Trophoblast cell (in vitro differentiated cells and primary cell): ENCODE measurements at regions not wholly inside any gene's neighbourhood (a gene's known extent, or its start where the extent isn't known, plus 50 kb on each side); places are given as distances from the start of the nearest gene placed in this dataset.

Experiments
- DNase-seq, 2 donors: peaks; one replicate each; pipeline ENCODE4 v3.0.0-alpha.2; 2016
- H2AFZ ChIP-seq: 2 replicates; pipeline ENCODE4 v1.6.1; 2013; ENCODE audit warnings: low read length, moderate library complexity, mild to moderate bottlenecking; ENCODE audit not compliant: insufficient read depth, poor library complexity
- H2AK5ac ChIP-seq: 2 replicates; pipeline ENCODE4 v1.6.1; 2013; ENCODE audit warnings: mild to moderate bottlenecking, low read length
- H2BK120ac ChIP-seq: 2 replicates; pipeline ENCODE4 v1.6.1; 2013; ENCODE audit warnings: low read length, mild to moderate bottlenecking, moderate library complexity; ENCODE audit not compliant: insufficient read depth, poor library complexity
- H2BK12ac ChIP-seq: 2 replicates; pipeline ENCODE4 v1.6.1; 2013; ENCODE audit warnings: mild to moderate bottlenecking, low read length, moderate library complexity
- H2BK5ac ChIP-seq: 2 replicates; pipeline ENCODE4 v1.6.1; 2013; ENCODE audit warnings: low read length, low read depth, moderate library complexity, mild to moderate bottlenecking; ENCODE audit not compliant: poor library complexity
- H3K14ac ChIP-seq: 2 replicates; pipeline ENCODE4 v1.6.1; 2013; ENCODE audit warnings: mild to moderate bottlenecking, low read length
- H3K18ac ChIP-seq: 2 replicates; pipeline ENCODE4 v1.6.1; 2013; ENCODE audit warnings: mild to moderate bottlenecking, low read length
- H3K23ac ChIP-seq: 2 replicates; pipeline ENCODE4 v1.6.1; 2013; ENCODE audit warnings: low read length
- H3K27ac ChIP-seq: 2 replicates; pipeline ENCODE4 v1.5.1; 2013; ENCODE audit warnings: low read depth, mild to moderate bottlenecking, inconsistent platforms, low read length, moderate library complexity
- H3K27me3 ChIP-seq: 2 replicates; pipeline ENCODE4 v1.6.1; 2013; ENCODE audit warnings: inconsistent platforms, mild to moderate bottlenecking, low read length, moderate library complexity; ENCODE audit not compliant: insufficient read depth
- H3K36me3 ChIP-seq, 2 experiments: 1 replicate in 1 of 2; 2 replicates in 1 of 2; pipeline ENCODE4 v1.6.1; 2013; ENCODE audit warnings: low read length in 2 of 2, mild to moderate bottlenecking in 2 of 2, moderate library complexity in 1 of 2; ENCODE audit not compliant: insufficient read depth in 2 of 2, control insufficient read depth in 1 of 2
- H3K4ac ChIP-seq: 2 replicates; pipeline ENCODE4 v1.6.1; 2013; ENCODE audit warnings: low read depth, mild to moderate bottlenecking, low read length, moderate library complexity
- H3K4me1 ChIP-seq, 2 experiments: 1 replicate in 1 of 2; 2 replicates in 1 of 2; pipeline ENCODE4 v1.6.1; 2013; ENCODE audit warnings: low read length in 2 of 2, mild to moderate bottlenecking in 2 of 2, moderate library complexity in 1 of 2; ENCODE audit not compliant: insufficient read depth in 2 of 2, control insufficient read depth in 1 of 2
- H3K4me2 ChIP-seq: 2 replicates; pipeline ENCODE4 v1.6.1; 2013; ENCODE audit warnings: inconsistent platforms, mild to moderate bottlenecking, low read length, moderate library complexity
- H3K4me3 ChIP-seq: 2 replicates; pipeline ENCODE4 v1.5.1; 2013; ENCODE audit warnings: mild to moderate bottlenecking, low read depth, low read length, inconsistent platforms
- H3K79me1 ChIP-seq: one replicate; pipeline ENCODE4 v1.6.1; 2013; ENCODE audit warnings: low read length
- H3K79me2 ChIP-seq: 2 replicates; pipeline ENCODE4 v1.6.1; 2013; ENCODE audit warnings: low read length, mild to moderate bottlenecking; ENCODE audit not compliant: control insufficient read depth, insufficient read depth, poor library complexity
- H3K9ac ChIP-seq: 2 replicates; pipeline ENCODE4 v1.6.1; 2013; ENCODE audit warnings: mild to moderate bottlenecking, low read length
- H3K9me3 ChIP-seq: 2 replicates; pipeline ENCODE4 v1.6.1; 2013; ENCODE audit warnings: low read depth, mild to moderate bottlenecking, control low read depth, inconsistent platforms, low read length; ENCODE audit not compliant: insufficient read depth
- H4K12ac ChIP-seq: 2 replicates; pipeline ENCODE4 v1.6.1; 2013; ENCODE audit warnings: low read depth, mild to moderate bottlenecking, low read length, moderate library complexity
- H4K8ac ChIP-seq: 2 replicates; pipeline ENCODE4 v1.6.1; 2013; ENCODE audit warnings: low read depth, mild to moderate bottlenecking, low read length, moderate library complexity
- H4K91ac ChIP-seq: one replicate; pipeline ENCODE4 v1.6.1; 2013; ENCODE audit warnings: low read depth, mild to moderate bottlenecking, low read length, moderate library complexity
- WGBS: extraction: QIAGEN DNeasy Blood & Tissue Kit; methylation state at CpG from one replicate; pipeline ENCODE4 v1.1.7; 2013; ENCODE audit warnings: missing lambda C conversion rate; ENCODE audit not compliant: insufficient read length, insufficient coverage; ENCODE audit errors: extremely low coverage; 5-methylcytosine and 5-hydroxymethylcytosine counted together

DNA sequence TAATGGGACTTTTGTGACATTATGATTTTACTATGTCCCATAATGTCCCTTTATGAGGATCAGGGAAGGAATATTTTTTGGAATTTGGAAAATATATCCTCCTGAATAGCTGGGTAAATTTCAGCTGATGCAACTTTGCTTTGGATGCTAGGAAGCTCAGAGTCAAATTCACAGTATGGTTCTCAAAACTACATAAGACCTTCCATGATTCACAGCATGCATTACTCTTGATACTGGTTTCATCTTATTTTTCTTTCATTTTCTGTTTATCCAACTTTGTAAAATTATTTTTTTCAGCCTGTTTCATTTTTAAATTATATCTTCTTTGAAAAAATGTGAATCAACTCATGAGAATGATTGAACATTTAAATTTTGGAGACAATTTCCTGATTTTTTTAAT is 160.2 kb downstream of the ATP6V1G3 start:
- H3K9ac ChIP-seq, result no peak overlapping the region
- no peak overlapping the region for H3K27ac ChIP-seq
- no peaks in the 10 kb centered on the region for H3K79me2 ChIP-seq
- no peaks in the 10 kb centered on the region for H3K9me3 ChIP-seq
- no peak overlapping the region for H3K4me2 ChIP-seq
- no peak overlapping the region for H2BK12ac ChIP-seq
- H3K79me1 ChIP-seq, result no peaks in the 10 kb centered on the region
- H3K36me3 ChIP-seq, result no peaks in the 10 kb centered on the region
- no peak for DNase-seq
- H4K12ac ChIP-seq, result no peak overlapping the region
- H3K27me3 ChIP-seq, result no peaks in the 10 kb centered on the region
- H3K4me1 ChIP-seq, result no peaks in the 10 kb centered on the region
- no peak overlapping the region for H2BK120ac ChIP-seq
- no peak overlapping the region for H3K4ac ChIP-seq
- H4K8ac ChIP-seq, result no peak overlapping the region
- H3K23ac ChIP-seq, result no peak overlapping the region
- no peak overlapping the region for H2BK5ac ChIP-seq
- H3K14ac ChIP-seq, result no peak overlapping the region
- H4K91ac ChIP-seq, result no peak overlapping the region
- H2AFZ ChIP-seq, result no peak overlapping the region
- no peak overlapping the region for H3K4me3 ChIP-seq
- no peak overlapping the region for H3K18ac ChIP-seq
- H2AK5ac ChIP-seq, result no peak overlapping the region

DNA sequence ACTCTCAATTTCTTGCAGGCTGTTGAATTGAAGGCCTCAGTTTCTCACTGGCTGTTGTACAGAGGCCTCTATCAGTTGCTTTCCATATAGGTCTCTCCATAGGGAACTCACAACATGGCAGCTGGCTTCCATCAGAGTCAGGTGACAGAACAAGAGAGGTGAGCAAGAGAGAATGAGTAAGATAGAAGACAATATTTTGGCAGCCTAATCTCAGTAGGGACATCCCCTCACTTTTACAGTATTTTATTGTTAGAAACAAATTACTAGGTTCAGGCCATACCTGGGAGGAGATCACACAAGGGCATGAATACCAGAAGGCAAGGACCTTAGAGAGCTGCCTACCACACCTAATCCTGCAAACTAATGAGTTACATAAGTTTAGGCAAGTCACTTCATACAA is 162.8 kb downstream of the ATP6V1G3 start:
- Histone ChIP-seq H3K4me2 (no peak overlapping the region), H3K9ac (no peak overlapping the region), H3K79me2 (no peaks in the 10 kb centered on the region), H4K91ac (no peak overlapping the region), H2BK5ac (no peak overlapping the region), H3K27ac (no peak overlapping the region), H4K12ac (no peak overlapping the region), H3K27me3 (no peaks in the 10 kb centered on the region), H3K79me1 (no peaks in the 10 kb centered on the region), H2AFZ (no peak overlapping the region), H2BK12ac (no peak overlapping the region), H3K4me1 (no peaks in the 10 kb centered on the region), H3K9me3 (no peaks in the 10 kb centered on the region), H4K8ac (no peak overlapping the region), H2BK120ac (no peak overlapping the region), H3K4ac (no peak overlapping the region), H3K4me3 (no peak overlapping the region), H3K36me3 (no peaks in the 10 kb centered on the region), H2AK5ac (no peak overlapping the region), H3K14ac (no peak overlapping the region), H3K23ac (no peak overlapping the region), H3K18ac (no peak overlapping the region)
- no peak for DNase-seq

DNA sequence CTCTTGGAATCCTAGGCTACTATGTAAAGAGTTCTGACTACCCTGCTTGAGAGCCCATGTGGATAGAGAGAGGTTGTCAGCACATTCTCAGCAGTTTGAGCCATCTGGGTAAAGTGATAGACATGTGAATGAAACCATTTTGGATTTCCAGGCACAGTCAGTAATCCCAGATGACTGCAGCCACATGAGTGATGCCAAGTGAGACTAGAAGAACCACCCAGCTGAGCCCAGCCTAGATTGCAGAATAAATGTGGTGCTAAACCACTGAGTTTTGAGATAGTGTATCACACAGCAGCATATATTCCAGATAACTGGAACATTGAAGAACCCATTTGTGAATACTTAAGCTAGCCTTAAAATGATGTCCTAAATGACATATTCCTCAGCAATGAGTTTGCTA is 166.2 kb downstream of the ATP6V1G3 start:
- Histone ChIP-seq H3K4me2 (no peak overlapping the region), H3K14ac (no peak overlapping the region)

DNA sequence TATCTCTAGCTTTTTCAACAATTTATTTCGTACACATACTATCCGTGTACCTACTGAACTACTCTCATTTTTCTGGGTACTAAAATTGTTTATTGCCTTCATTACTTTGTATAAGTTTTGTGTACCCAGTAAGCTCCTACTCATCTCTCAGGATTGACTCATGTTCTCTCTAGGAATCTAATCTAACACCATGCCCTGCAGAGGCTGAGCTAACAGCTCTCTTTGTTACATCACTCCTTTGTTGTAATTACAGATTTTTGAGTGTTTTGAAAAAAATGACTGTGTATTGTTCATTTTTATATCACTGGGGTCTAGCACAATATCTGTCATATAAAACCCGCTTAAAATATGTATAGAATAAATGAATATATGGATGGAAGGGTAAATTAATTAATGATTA is 167.1 kb downstream of the ATP6V1G3 start:
- Histone ChIP-seq H3K4me3 (no peak overlapping the region), H3K79me2 (no peaks in the 10 kb centered on the region), H3K9ac (no peak overlapping the region), H3K9me3 (no peaks in the 10 kb centered on the region), H2BK12ac (no peak overlapping the region), H2AK5ac (no peak overlapping the region), H3K36me3 (no peaks in the 10 kb centered on the region), H3K27me3 (no peaks in the 10 kb centered on the region), H3K18ac (no peak overlapping the region), H2BK5ac (no peak overlapping the region), H4K8ac (no peak overlapping the region), H3K23ac (no peak overlapping the region), H3K4me2 (no peak overlapping the region), H3K14ac (no peak overlapping the region), H2BK120ac (no peak overlapping the region), H3K27ac (no peak overlapping the region), H4K12ac (no peak overlapping the region), H3K4me1 (no peaks in the 10 kb centered on the region), H3K79me1 (no peaks in the 10 kb centered on the region), H4K91ac (no peak overlapping the region), H2AFZ (no peak overlapping the region), H3K4ac (no peak overlapping the region)
- DNase-seq, result no peak
- WGBS, result no CpG with 5 or more reads among the region's 3 CpGs

More for the DNA sequence above, 166.2 kb downstream of the ATP6V1G3 start:
- Histone ChIP-seq H3K18ac (no peak overlapping the region), H3K4me3 (no peak overlapping the region), H3K4ac (no peak overlapping the region), H2BK12ac (no peak overlapping the region), H3K9ac (no peak overlapping the region), H4K8ac (no peak overlapping the region), H3K23ac (no peak overlapping the region), H4K12ac (no peak overlapping the region), H2AFZ (no peak overlapping the region), H2BK120ac (no peak overlapping the region), H3K9me3 (no peaks in the 10 kb centered on the region), H3K79me1 (no peaks in the 10 kb centered on the region), H3K79me2 (no peaks in the 10 kb centered on the region), H3K4me1 (no peaks in the 10 kb centered on the region), H2AK5ac (no peak overlapping the region), H3K36me3 (no peaks in the 10 kb centered on the region), H4K91ac (no peak overlapping the region), H3K27ac (no peak overlapping the region), H3K27me3 (no peaks in the 10 kb centered on the region), H2BK5ac (no peak overlapping the region)
- no peak for DNase-seq
